GM10248 (cell line): ENCODE measurements at regions not wholly inside any gene's neighbourhood (a gene's known extent, or its start where the extent isn't known, plus 50 kb on each side); places are given as distances from the start of the nearest gene placed in this dataset.

Experiments used
- CTCF ChIA-PET: fragments of 300-600 bp; sonication (Branson Sonifier 250); formaldehyde crosslinking; extraction: SDS; loops from one replicate; lab custom pipeline; 2021; ENCODE audit warnings: antibody characterized with exemption; lab: Yijun Ruan, JAX
- POLR2A ChIA-PET: fragments of 350-650 bp; sonication (Branson Sonifier 250); formaldehyde crosslinking; extraction: SDS; loops from one replicate; lab custom pipeline; 2020; ENCODE audit warnings: antibody characterized with exemption; lab: Yijun Ruan, JAX
- DNase-seq: peaks from one replicate; pipeline ENCODE4 v3.0.0; 2012; ENCODE audit errors: extremely low spot score
- CTCF ChIP-seq: IDR thresholded peaks from 2 replicates; pipeline ENCODE4 v1.5.1; 2012; ENCODE audit warnings: mild to moderate bottlenecking, low read depth; ENCODE audit errors: extremely low read depth, missing control alignments, control extremely low read depth

GRCh38 chr15:38053205-38053604 lies 118.8 kb downstream of the TMCO5A start:
- no peak for TF ChIP-seq CTCF
- CTCF ChIA-PET: interaction anchor here (0.7 to 1.4 kb wide), 3 partner anchors 9 to 646 kb away, joined by 3 to 5 read pairs (median 5); no protein-coding TSS in a partner anchor
- DNase-seq: no peak
- POLR2A ChIA-PET: no interaction called here

DNA sequence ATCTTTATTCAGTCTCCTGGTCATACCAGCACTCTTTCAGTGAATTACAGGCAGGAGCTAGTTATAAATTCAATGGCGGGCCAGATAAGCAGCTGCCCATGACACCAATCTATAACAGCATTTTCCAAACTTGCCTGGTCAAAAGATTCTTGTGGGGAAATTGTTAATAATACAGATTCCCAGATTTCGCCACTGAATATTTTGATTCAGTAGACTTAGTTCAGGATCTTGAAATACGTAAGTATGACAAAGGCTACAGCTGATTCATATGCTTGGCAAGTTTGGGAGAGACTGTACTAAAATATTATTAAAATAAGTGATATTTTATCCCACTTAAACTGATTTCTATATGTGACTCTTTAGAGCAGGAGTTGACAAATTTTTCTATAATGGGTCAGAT lies 119.3 kb downstream of the TMCO5A start:
- ChIA-PET CTCF (interaction anchor here (1.0 to 1.4 kb wide), 2 partner anchors 10 to 30 kb away, joined by 5 read pairs; no protein-coding TSS in a partner anchor), POLR2A (no interaction called here)
- TF ChIP-seq CTCF: no peak
- DNase-seq: no peak

- CTCF ChIA-PET: interaction anchor here (0.6 kb wide), 1 partner anchor 12 kb away, joined by 3 read pairs; no protein-coding TSS in a partner anchor
- no peak for DNase-seq
- no peak for TF ChIP-seq CTCF
- POLR2A ChIA-PET: no interaction called here
Measured at GRCh38 chr15:38054488-38054887, 120.0 kb downstream of the TMCO5A start.

DNA sequence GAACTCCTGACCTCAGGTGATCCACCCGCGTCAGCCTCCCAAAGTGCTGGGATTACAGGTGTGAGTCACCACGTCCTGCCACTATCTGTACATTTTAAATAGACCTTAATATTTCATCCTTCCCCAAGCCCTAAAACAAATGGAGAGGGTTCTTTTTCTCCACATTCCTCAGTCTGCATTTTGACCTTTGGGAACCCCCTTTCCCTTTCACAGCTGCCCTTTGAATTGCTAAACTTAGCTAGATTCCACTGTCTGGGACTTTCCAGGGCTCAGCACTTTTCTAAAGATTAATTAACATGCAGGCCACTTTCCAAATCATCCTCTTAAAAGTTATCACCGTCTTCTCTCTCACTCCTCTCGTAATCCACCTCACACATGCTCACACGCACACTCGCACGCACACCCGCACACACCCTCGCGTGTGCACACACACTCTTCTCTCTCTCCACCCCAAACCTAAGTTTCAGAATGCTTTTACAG lies 124.2 kb downstream of the TMCO5A start:
- POLR2A ChIA-PET: no interaction called here
- no peak for DNase-seq
- CTCF ChIA-PET: interaction anchor here (0.8 to 1.8 kb wide), 4 partner anchors 9 to 38 kb away, joined by 3 to 5 read pairs (median 4); no protein-coding TSS in a partner anchor
- no peak for TF ChIP-seq CTCF

DNA sequence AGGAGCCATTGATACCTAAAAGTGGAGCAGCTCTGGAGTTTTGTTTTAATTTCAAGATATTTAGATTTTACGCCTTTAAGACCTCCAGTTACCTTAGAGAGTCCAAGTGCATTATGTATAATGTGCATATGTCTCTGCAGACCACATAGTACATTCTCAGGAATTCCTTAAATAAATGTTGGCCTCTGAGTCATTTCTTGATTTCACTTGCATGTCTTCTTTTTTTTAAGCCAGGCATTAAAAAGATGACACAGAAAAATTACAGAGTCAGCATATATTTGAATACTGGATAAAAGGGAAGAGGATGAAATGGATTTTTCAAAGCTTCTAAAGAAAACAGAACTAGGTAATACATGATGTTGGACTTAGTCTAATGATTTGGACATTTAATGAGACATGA lies 125.2 kb downstream of the TMCO5A start:
- no peak for TF ChIP-seq CTCF
- ChIA-PET POLR2A (no interaction called here), CTCF (interaction anchor here (1.0 to 2.2 kb wide), 3 partner anchors 8 to 13 kb away, joined by 3 to 9 read pairs (median 4); no protein-coding TSS in a partner anchor)
- no peak for DNase-seq

- no peak for DNase-seq
- ChIA-PET CTCF (interaction anchor here (1.5 kb wide), 1 partner anchor 66 kb away, joined by 3 read pairs; no protein-coding TSS in a partner anchor), POLR2A (no interaction called here)
- TF ChIP-seq CTCF: no peak
Measured at GRCh38 chr15:38061856-38062649, 127.6 kb downstream of the TMCO5A start.
